ENCODE measurements at regions not wholly inside any gene's neighbourhood (a gene's known extent, or its start where the extent isn't known, plus 50 kb on each side); places are given as distances from the start of the nearest gene placed in this dataset.
A peak's percentile ranks its signal among the peaks of the same experiment; 100 is the strongest.

DNA sequence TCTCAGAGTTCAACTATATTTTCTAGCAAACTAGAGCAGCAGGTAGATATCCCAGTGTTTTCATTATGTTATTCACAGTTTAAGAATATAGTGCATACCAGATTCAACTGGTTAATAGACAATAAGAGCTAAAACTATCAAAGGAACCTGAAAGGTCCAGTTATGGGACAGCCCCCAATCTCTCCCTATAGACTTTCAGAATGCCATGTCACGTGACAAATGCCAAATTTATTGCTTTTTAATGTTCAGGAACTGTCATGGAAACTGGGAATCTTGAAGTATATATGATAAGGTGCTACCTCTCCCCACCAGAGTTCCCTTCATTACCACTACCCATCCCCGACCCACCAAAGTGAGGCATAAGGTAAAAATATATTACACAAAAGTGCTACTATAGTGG is 629.0 kb upstream of the SEMA6A start:
- Histone ChIP-seq H2AFZ (ENCODE audit: control insufficient read depth, low read depth, low read length) (no peak overlapping the region), H4K20me1 (ENCODE audit: control insufficient read depth, insufficient read depth) (no peaks in the 10 kb centered on the region), H3K27ac (ENCODE audit: control insufficient read depth, insufficient read depth) (no peak overlapping the region), H3K4me1 (ENCODE audit: control insufficient read depth, insufficient read depth, low read length) (no peaks in the 10 kb centered on the region), H3K79me2 (ENCODE audit: control insufficient read depth, insufficient read depth, low read length) (no peaks in the 10 kb centered on the region), H3K9ac (ENCODE audit: control insufficient read depth, insufficient read depth, low read length) (no peak overlapping the region), H3K4me2 (ENCODE audit: control insufficient read depth, insufficient read depth) (no peak overlapping the region), H3K4me3 (no peak overlapping the region), H3K36me3 (ENCODE audit: control insufficient read depth in 2 of 2, insufficient read depth in 2 of 2, low read length in 1 of 2) (no peaks in the 10 kb centered on the region), H3K27me3 (replicated peaks in 1 of 2; ENCODE audit: control insufficient read depth in 2 of 2, insufficient read depth in 2 of 2, low read length in 1 of 2) (no peaks in the 10 kb centered on the region), H3K9me3 (replicated peaks; ENCODE audit: control insufficient read depth, insufficient read depth, low read length) (no peaks in the 10 kb centered on the region)
- ATAC-seq (no peak), DNase-seq (ENCODE audit: low read depth, low spot score) (no peak), FAIRE-seq (no peak)
- SMC1A ChIA-PET (ENCODE audit: uncharacterized antibody, unreplicated experiment) = no interaction called here
- WGBS (ENCODE audit: insufficient coverage, insufficient replicate concordance, low lambda C conversion rate, missing lambda C conversion rate) = 31% methylated on average over 2 of the region's 2 CpGs
- BruUV-seq (replicated peaks) = no TSS peak
- intact Hi-C loops (cut with micrococcal nuclease; ENCODE audit: unreplicated experiment) (no loop called here), in situ Hi-C loops (cut with MboI) (no loop called here)
- POLR2A ChIA-PET = no interaction called here
- CTCF ChIA-PET = no interaction called here
- RAD21 ChIA-PET (ENCODE audit: unreplicated experiment) = no interaction called here
- TF ChIP-seq FOXK2 (IDR thresholded peaks at IDR 0.05) (no peak), RAD51 (IDR thresholded peaks at IDR 0.05) (peak; percentile 51; the same call in 1 of the 2 replicates)

DNA sequence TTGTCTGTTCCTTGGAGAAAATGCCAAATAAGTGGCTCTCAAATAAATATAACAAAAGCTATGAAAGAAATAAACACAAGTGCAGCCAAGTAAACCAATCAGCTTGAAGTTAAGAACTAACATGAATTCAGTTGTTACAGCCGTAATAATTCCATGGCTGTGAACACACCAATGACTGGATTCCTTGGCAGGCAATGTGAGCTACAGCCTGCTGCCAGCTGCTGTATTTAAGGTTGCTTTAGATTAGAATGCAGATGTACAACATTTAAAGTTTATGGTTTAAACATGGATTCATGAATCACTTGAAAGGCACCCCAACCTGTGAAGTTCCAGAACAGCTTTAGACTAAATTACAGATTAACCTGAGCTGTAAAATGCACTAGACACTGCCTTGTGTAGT is 626.4 kb upstream of the SEMA6A start:
- ATAC-seq = no peak
- ChIA-PET SMC1A (ENCODE audit: uncharacterized antibody, unreplicated experiment) (interaction anchor here (1.3 kb wide), 2 partner anchors 79 to 116 kb away, joined by 3 read pairs; no protein-coding TSS in a partner anchor), POLR2A (no interaction called here), CTCF (interaction anchor here (1.9 kb wide), 1 partner anchor 254 kb away, joined by 5 read pairs; no protein-coding TSS in a partner anchor), RAD21 (ENCODE audit: unreplicated experiment) (no interaction called here)
- TF ChIP-seq, protein P1, sequence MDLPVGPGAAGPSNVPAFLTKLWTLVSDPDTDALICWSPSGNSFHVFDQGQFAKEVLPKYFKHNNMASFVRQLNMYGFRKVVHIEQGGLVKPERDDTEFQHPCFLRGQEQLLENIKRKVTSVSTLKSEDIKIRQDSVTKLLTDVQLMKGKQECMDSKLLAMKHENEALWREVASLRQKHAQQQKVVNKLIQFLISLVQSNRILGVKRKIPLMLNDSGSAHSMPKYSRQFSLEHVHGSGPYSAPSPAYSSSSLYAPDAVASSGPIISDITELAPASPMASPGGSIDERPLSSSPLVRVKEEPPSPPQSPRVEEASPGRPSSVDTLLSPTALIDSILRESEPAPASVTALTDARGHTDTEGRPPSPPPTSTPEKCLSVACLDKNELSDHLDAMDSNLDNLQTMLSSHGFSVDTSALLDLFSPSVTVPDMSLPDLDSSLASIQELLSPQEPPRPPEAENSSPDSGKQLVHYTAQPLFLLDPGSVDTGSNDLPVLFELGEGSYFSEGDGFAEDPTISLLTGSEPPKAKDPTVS (IDR thresholded peaks at IDR 0.05; ENCODE audit: low read depth, low read length) = no peak
- TF ChIP-seq RUNX3 (IDR thresholded peaks at IDR 0.05; ENCODE audit: low read length) = no peak
- TF ChIP-seq NFXL1 (IDR thresholded peaks at IDR 0.05; ENCODE audit: borderline replicate concordance) = no peak
- TF ChIP-seq, protein P2, sequence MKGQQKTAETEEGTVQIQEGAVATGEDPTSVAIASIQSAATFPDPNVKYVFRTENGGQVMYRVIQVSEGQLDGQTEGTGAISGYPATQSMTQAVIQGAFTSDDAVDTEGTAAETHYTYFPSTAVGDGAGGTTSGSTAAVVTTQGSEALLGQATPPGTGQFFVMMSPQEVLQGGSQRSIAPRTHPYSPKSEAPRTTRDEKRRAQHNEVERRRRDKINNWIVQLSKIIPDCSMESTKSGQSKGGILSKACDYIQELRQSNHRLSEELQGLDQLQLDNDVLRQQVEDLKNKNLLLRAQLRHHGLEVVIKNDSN (IDR thresholded peaks at IDR 0.05; ENCODE audit: borderline replicate concordance, extremely low read length, insufficient read depth, low read depth, low read length) = no peak
- TF ChIP-seq SUPT20H (IDR thresholded peaks at IDR 0.05; ENCODE audit: borderline replicate concordance, control insufficient read depth, low read depth, low read length) = no peak
- no peak for TF ChIP-seq POLR2A (IDR thresholded peaks at IDR 0.05; ENCODE audit: low read depth, low read length)
- TF ChIP-seq WRNIP1 (IDR thresholded peaks at IDR 0.05; ENCODE audit: borderline replicate concordance, low read depth, low read length) = no peak
- TF ChIP-seq DPF2 (IDR thresholded peaks at IDR 0.05) = no peak
- no peak for TF ChIP-seq TCF7 (IDR thresholded peaks at IDR 0.05; ENCODE audit: borderline replicate concordance)
- H3K36me3 ChIP-seq (ENCODE audit: control insufficient read depth in 2 of 2, insufficient read depth in 2 of 2, low read length in 1 of 2) = no peaks in the 10 kb centered on the region
- H3K9me3 ChIP-seq (replicated peaks; ENCODE audit: control insufficient read depth, insufficient read depth, low read length) = no peaks in the 10 kb centered on the region
- WGBS (ENCODE audit: insufficient coverage, insufficient replicate concordance, low lambda C conversion rate, missing lambda C conversion rate) = 87% methylated on average over 1 of the region's 1 CpG
- H3K4me1 ChIP-seq (ENCODE audit: control insufficient read depth, insufficient read depth, low read length) = no peaks in the 10 kb centered on the region
- H3K9ac ChIP-seq (ENCODE audit: control insufficient read depth, insufficient read depth, low read length) = no peak overlapping the region
- H4K20me1 ChIP-seq (ENCODE audit: control insufficient read depth, insufficient read depth) = no peaks in the 10 kb centered on the region
- H3K27me3 ChIP-seq (replicated peaks in 1 of 2; ENCODE audit: control insufficient read depth in 2 of 2, insufficient read depth in 2 of 2, low read length in 1 of 2) = no peaks in the 10 kb centered on the region
- intact Hi-C loops (cut with micrococcal nuclease; ENCODE audit: unreplicated experiment) = no loop called here
- no peak for FAIRE-seq
- no peak overlapping the region for H3K4me3 ChIP-seq
- H3K4me2 ChIP-seq (ENCODE audit: control insufficient read depth, insufficient read depth) = no peak overlapping the region
- H3K27ac ChIP-seq (ENCODE audit: control insufficient read depth, insufficient read depth) = no peak overlapping the region
- in situ Hi-C loops (cut with MboI) = no loop called here
- no peak overlapping the region for H2AFZ ChIP-seq (ENCODE audit: control insufficient read depth, low read depth, low read length)
- H3K79me2 ChIP-seq (ENCODE audit: control insufficient read depth, insufficient read depth, low read length) = no peaks in the 10 kb centered on the region
- BruUV-seq (replicated peaks) = no TSS peak
- DNase-seq (ENCODE audit: low read depth, low spot score) = no peak

All from GM12878 (cell line).